OCI-LY3 (cell line): ENCODE measurements at regions not wholly inside any gene's neighbourhood (a gene's known extent, or its start where the extent isn't known, plus 50 kb on each side); places are given as distances from the start of the nearest gene placed in this dataset.

Experiments
- EZH2phosphoT487 ChIP-seq: fragments of 200-600 bp; shearing (Covaris generic); IDR thresholded peaks from 2 replicates; pipeline ENCODE4 v1.6.1; 2018; ENCODE audit warnings: antibody characterized with exemption, mixed run types, low read depth
- TF ChIP-seq, protein P1 (sequence below): fragments of 200-600, 300-600 bp; sonication (generic); IDR thresholded peaks from 2 replicates; pipeline ENCODE4 v1.5.1; 2014; ENCODE audit warnings: antibody characterized with exemption, low read length, low read depth

DNA sequence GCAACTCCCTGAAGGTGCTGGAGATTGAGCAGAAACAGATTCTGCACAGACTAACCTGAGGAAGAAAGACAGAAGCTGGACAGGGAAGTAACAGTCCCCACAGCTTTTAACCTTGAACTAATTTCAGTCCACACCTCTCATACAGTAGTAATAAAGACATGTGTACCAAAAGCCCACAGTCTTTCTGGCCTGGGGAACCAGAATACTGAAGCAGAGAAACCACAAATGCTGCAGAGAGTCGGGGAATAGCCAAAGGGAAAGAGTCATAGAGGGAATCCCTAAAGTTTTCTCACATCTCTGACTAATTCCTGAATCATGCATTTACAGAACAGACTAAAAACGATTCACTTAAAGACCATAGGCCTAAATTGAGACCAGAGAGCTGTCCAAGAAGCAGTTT is 503.4 kb upstream of the NECTIN3 start:
- TF ChIP-seq, protein P1, sequence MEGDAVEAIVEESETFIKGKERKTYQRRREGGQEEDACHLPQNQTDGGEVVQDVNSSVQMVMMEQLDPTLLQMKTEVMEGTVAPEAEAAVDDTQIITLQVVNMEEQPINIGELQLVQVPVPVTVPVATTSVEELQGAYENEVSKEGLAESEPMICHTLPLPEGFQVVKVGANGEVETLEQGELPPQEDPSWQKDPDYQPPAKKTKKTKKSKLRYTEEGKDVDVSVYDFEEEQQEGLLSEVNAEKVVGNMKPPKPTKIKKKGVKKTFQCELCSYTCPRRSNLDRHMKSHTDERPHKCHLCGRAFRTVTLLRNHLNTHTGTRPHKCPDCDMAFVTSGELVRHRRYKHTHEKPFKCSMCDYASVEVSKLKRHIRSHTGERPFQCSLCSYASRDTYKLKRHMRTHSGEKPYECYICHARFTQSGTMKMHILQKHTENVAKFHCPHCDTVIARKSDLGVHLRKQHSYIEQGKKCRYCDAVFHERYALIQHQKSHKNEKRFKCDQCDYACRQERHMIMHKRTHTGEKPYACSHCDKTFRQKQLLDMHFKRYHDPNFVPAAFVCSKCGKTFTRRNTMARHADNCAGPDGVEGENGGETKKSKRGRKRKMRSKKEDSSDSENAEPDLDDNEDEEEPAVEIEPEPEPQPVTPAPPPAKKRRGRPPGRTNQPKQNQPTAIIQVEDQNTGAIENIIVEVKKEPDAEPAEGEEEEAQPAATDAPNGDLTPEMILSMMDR = no peak
- TF ChIP-seq EZH2phosphoT487 = no peak
